ENCODE measurements at regions not wholly inside any gene's neighbourhood (a gene's known extent, or its start where the extent isn't known, plus 50 kb on each side); places are given as distances from the start of the nearest gene placed in this dataset.
"Not testable (repeated sequence)": the region's sequence is repeated elsewhere in the genome, so short reads cannot be mapped to it uniquely, and the experiment has no call there.

DNA sequence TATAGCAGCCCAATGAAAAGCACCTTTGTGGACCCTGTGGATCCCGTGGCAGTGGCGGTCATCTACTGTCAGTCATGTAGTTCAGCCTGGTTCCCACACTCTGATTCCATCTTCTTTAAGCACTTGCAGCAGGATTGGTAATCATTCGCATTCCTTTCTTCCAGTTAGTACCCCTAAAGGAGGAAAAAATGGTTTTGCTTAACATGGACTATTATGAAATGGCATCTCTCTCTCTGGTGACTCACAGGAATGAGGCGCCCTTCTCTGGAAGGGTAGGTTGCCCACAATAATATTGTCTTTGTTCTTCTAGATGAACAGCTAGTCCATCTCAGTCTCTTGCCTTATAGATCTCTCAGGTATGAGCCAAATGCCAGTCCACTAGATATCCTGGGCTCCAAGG lies 127.9 kb upstream of the MROH9 start:
- ATAC-seq (no peak), DNase-seq (ENCODE audit: low read depth, low spot score) (no peak)
- in situ Hi-C loops (cut with HindIII; ENCODE audit: low pct_unique_long_range_greater_than_20kb, low sequenced_read_pairs) (no loop called here), intact Hi-C loops (cut with micrococcal nuclease; ENCODE audit: unreplicated experiment) (no loop called here)
- no peak overlapping the region for H3K4me3 ChIP-seq (ENCODE audit: low read depth in 2 of 2, low read length in 2 of 2)
- no peaks in the 10 kb centered on the region for H3K4me1 ChIP-seq (ENCODE audit: control insufficient read depth, insufficient read depth, low read length)
- no peaks in the 10 kb centered on the region for H3K9me3 ChIP-seq (ENCODE audit: control insufficient read depth, insufficient read depth, low read depth, low read length)
- H3K27me3 ChIP-seq (ENCODE audit: control insufficient read depth, insufficient read depth, low read length) = no peaks in the 10 kb centered on the region
- ChIA-PET POLR2A (no interaction called here), CTCF (no interaction called here)
- TF ChIP-seq TCF7L2 (IDR thresholded peaks at IDR 0.05; ENCODE audit: low read depth, low read length) = no peak
- TF ChIP-seq POLR2AphosphoS5 (IDR thresholded peaks at IDR 0.05; ENCODE audit: low read depth, low read length) = no peak
- TF ChIP-seq SIN3A (IDR thresholded peaks at IDR 0.05; ENCODE audit: borderline replicate concordance, insufficient read depth, low read depth, low read length) = no peak
- TF ChIP-seq CTCF (IDR thresholded peaks at IDR 0.05) = no peak
- TF ChIP-seq, protein P1, sequence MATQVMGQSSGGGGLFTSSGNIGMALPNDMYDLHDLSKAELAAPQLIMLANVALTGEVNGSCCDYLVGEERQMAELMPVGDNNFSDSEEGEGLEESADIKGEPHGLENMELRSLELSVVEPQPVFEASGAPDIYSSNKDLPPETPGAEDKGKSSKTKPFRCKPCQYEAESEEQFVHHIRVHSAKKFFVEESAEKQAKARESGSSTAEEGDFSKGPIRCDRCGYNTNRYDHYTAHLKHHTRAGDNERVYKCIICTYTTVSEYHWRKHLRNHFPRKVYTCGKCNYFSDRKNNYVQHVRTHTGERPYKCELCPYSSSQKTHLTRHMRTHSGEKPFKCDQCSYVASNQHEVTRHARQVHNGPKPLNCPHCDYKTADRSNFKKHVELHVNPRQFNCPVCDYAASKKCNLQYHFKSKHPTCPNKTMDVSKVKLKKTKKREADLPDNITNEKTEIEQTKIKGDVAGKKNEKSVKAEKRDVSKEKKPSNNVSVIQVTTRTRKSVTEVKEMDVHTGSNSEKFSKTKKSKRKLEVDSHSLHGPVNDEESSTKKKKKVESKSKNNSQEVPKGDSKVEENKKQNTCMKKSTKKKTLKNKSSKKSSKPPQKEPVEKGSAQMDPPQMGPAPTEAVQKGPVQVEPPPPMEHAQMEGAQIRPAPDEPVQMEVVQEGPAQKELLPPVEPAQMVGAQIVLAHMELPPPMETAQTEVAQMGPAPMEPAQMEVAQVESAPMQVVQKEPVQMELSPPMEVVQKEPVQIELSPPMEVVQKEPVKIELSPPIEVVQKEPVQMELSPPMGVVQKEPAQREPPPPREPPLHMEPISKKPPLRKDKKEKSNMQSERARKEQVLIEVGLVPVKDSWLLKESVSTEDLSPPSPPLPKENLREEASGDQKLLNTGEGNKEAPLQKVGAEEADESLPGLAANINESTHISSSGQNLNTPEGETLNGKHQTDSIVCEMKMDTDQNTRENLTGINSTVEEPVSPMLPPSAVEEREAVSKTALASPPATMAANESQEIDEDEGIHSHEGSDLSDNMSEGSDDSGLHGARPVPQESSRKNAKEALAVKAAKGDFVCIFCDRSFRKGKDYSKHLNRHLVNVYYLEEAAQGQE (IDR thresholded peaks at IDR 0.05; ENCODE audit: insufficient read depth in 1 of 2, low read depth in 2 of 2, low read length in 1 of 2) = no peak
- BruUV-seq (replicated peaks) = no TSS peak
- H3K36me3 ChIP-seq (ENCODE audit: control insufficient read depth, insufficient read depth, low read length) = no peaks in the 10 kb centered on the region
- no peak overlapping the region for H3K27ac ChIP-seq (ENCODE audit: low read length)

- H3K27me3 ChIP-seq (ENCODE audit: control insufficient read depth, insufficient read depth, low read length) = no peaks in the 10 kb centered on the region
- no peaks in the 10 kb centered on the region for H3K36me3 ChIP-seq (ENCODE audit: control insufficient read depth, insufficient read depth, low read length)
- DNase-seq (ENCODE audit: low read depth, low spot score) = no peak
- TF ChIP-seq, protein P1 (IDR thresholded peaks at IDR 0.05; ENCODE audit: insufficient read depth in 1 of 2, low read depth in 2 of 2, low read length in 1 of 2) = no peak
- no peak for TF ChIP-seq POLR2AphosphoS5 (IDR thresholded peaks at IDR 0.05; ENCODE audit: low read depth, low read length)
- TF ChIP-seq CTCF (IDR thresholded peaks at IDR 0.05) = no peak
- TF ChIP-seq SIN3A (IDR thresholded peaks at IDR 0.05; ENCODE audit: borderline replicate concordance, insufficient read depth, low read depth, low read length) = no peak
- TF ChIP-seq TCF7L2 (IDR thresholded peaks at IDR 0.05; ENCODE audit: low read depth, low read length) = no peak
- ATAC-seq = no peak
- no peak overlapping the region for H3K27ac ChIP-seq (ENCODE audit: low read length)
- POLR2A ChIA-PET = no interaction called here
- no peak overlapping the region for H3K4me3 ChIP-seq (ENCODE audit: low read depth in 2 of 2, low read length in 2 of 2)
- in situ Hi-C loops (cut with HindIII; ENCODE audit: low pct_unique_long_range_greater_than_20kb, low sequenced_read_pairs) (no loop called here), intact Hi-C loops (cut with micrococcal nuclease; ENCODE audit: unreplicated experiment) (no loop called here)
- H3K9me3 ChIP-seq (ENCODE audit: control insufficient read depth, insufficient read depth, low read depth, low read length) = no peaks in the 10 kb centered on the region
- no TSS peak for BruUV-seq (replicated peaks)
- no peaks in the 10 kb centered on the region for H3K4me1 ChIP-seq (ENCODE audit: control insufficient read depth, insufficient read depth, low read length)
- CTCF ChIA-PET = no interaction called here
Measured at GRCh38 chr1:170808216-170808885, 127.0 kb upstream of the MROH9 start.

GRCh38 chr1:170811013-170811412 lies 124.3 kb upstream of the MROH9 start:
- ATAC-seq; intact Hi-C loops (cut with micrococcal nuclease; ENCODE audit: unreplicated experiment); POLR2A ChIA-PET: not testable (repeated sequence)

More at GRCh38 chr1:170811013-170811412, 124.3 kb upstream of the MROH9 start:
- H3K4me1 ChIP-seq (ENCODE audit: control insufficient read depth, insufficient read depth, low read length); H3K36me3 ChIP-seq (ENCODE audit: control insufficient read depth, insufficient read depth, low read length); H3K4me3 ChIP-seq (ENCODE audit: low read depth in 2 of 2, low read length in 2 of 2); H3K27ac ChIP-seq (ENCODE audit: low read length); CTCF ChIA-PET; DNase-seq (ENCODE audit: low read depth, low spot score); in situ Hi-C loops (cut with HindIII; ENCODE audit: low pct_unique_long_range_greater_than_20kb, low sequenced_read_pairs); BruUV-seq (replicated peaks); H3K27me3 ChIP-seq (ENCODE audit: control insufficient read depth, insufficient read depth, low read length); H3K9me3 ChIP-seq (ENCODE audit: control insufficient read depth, insufficient read depth, low read depth, low read length): not testable (repeated sequence)
